ENCODE measurements at regions not wholly inside any gene's neighbourhood (a gene's known extent, or its start where the extent isn't known, plus 50 kb on each side); places are given as distances from the start of the nearest gene placed in this dataset.
"Not testable (repeated sequence)": the region's sequence is repeated elsewhere in the genome, so short reads cannot be mapped to it uniquely, and the experiment has no call there.

GRCh38 chr7:120086468-120086867 is 186.5 kb upstream of the KCND2 start:
- H3K4me1 Mint-ChIP-seq (ENCODE audit: low read depth); CTCF ChIA-PET; H3K36me3 Mint-ChIP-seq (ENCODE audit: low read depth); H3K9me3 Mint-ChIP-seq; intact Hi-C loops (cut with micrococcal nuclease); DNase-seq; H3K4me3 Mint-ChIP-seq; H3K27ac Mint-ChIP-seq; H3K27me3 Mint-ChIP-seq (ENCODE audit: low read depth): not testable (repeated sequence)

DNA sequence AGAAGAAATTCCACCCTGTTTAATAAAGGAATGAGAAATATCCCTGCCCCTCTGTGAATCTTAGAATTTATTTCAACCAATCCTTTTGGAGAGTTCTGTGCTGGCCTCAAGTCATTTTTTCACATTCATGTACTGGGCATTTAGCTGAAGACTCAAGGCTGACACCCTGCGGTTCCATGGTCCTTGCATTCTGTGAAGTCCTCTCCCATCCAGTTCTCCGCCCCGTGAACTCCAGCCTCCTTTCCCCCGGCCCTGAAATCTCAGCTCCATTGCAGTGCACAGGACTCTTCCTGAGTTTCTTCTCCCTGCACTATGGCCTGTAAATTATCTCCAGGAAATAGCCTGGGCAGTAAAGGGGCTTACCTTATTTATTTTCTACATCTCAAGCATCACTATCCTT is 183.0 kb upstream of the KCND2 start:
- Mint-ChIP-seq H3K4me1 (ENCODE audit: low read depth) (no peaks in the 10 kb centered on the region), H3K27ac (no peak overlapping the region), H3K27me3 (ENCODE audit: low read depth) (no peaks in the 10 kb centered on the region), H3K9me3 (peaks cover 5% of the 10 kb centered on the region), H3K36me3 (ENCODE audit: low read depth) (no peaks in the 10 kb centered on the region), H3K4me3 (no peak overlapping the region)
- DNase-seq = no peak
- CTCF ChIA-PET = no interaction called here
- intact Hi-C loops (cut with micrococcal nuclease) = no loop called here

DNA sequence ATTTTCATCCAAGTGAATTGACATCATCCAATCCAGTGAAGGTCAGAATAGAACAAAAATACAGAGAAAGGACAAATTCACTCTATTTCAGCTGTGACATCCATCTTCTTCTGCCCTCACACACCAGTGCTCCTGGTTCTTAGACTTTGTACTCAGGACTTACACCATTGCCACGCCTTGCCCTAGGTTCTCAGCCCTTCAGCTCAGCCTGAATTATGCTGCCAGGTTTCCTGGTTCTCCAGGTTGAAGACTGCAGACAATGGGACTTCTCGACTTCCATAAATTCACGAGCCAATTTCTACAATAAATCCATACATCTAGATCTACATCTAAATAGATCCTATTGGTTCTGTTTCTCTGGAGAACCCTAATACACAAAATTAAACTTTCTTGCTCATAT is 181.2 kb upstream of the KCND2 start:
- Mint-ChIP-seq H3K27me3 (ENCODE audit: low read depth) (no peaks in the 10 kb centered on the region), H3K4me1 (ENCODE audit: low read depth) (no peaks in the 10 kb centered on the region), H3K27ac (no peak overlapping the region), H3K9me3 (peaks cover 5% of the 10 kb centered on the region), H3K4me3 (no peak overlapping the region), H3K36me3 (ENCODE audit: low read depth) (no peaks in the 10 kb centered on the region)
- intact Hi-C loops (cut with micrococcal nuclease) = no loop called here
- no peak for DNase-seq
- CTCF ChIA-PET = no interaction called here

DNA sequence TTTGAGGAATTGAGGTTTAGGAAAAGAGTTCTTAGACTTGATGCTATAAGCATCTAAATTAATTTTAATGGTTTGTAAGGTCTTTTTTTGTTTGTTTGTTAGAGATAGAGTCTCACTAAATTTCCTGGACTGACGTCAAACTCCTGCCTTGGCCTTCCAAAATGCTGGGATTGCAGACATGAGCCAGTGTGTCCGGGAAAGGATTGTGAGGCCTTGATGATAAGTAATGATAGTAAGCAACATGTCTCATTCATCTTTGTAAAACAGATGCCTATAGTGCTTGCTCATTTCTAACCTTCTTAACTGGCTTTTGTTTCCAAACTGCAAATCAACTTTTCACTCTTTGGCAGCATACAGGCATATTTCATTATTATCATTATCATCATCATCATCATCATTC is 176.0 kb upstream of the KCND2 start:
- no peaks in the 10 kb centered on the region for H3K4me1 Mint-ChIP-seq (ENCODE audit: low read depth)
- H3K27ac Mint-ChIP-seq = no peak overlapping the region
- H3K9me3 Mint-ChIP-seq = no peaks in the 10 kb centered on the region
- CTCF ChIA-PET = no interaction called here
- intact Hi-C loops (cut with micrococcal nuclease) = no loop called here
- DNase-seq = no peak
- no peak overlapping the region for H3K4me3 Mint-ChIP-seq
- H3K27me3 Mint-ChIP-seq (ENCODE audit: low read depth) = no peaks in the 10 kb centered on the region
- no peaks in the 10 kb centered on the region for H3K36me3 Mint-ChIP-seq (ENCODE audit: low read depth)

DNA sequence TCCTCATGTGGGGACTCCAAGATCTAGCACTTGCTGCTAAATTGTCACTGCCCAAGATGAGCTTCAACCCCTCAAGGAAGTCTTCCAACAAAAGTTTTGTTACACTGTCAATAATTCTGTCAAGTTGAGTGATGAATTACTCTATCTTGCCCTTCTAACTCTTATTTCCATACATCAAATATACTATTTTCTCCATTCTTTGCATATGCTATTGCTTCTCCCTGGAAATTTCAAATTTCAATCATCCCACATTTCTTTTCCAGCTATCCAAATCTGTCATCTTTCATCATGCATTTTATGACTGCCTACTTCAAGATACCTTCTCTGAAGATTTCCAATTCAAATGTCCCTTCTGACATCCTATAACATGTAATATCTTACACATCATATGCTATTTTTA is 175.2 kb upstream of the KCND2 start:
- Mint-ChIP-seq H3K4me3 (no peak overlapping the region), H3K9me3 (no peaks in the 10 kb centered on the region), H3K27me3 (ENCODE audit: low read depth) (no peaks in the 10 kb centered on the region), H3K4me1 (ENCODE audit: low read depth) (no peaks in the 10 kb centered on the region), H3K36me3 (ENCODE audit: low read depth) (no peaks in the 10 kb centered on the region), H3K27ac (no peak overlapping the region)
- no peak for DNase-seq
- intact Hi-C loops (cut with micrococcal nuclease) = no loop called here
- CTCF ChIA-PET = no interaction called here

- no peak for DNase-seq
- intact Hi-C loops (cut with micrococcal nuclease) = no loop called here
- no peaks in the 10 kb centered on the region for H3K4me1 Mint-ChIP-seq (ENCODE audit: low read depth)
- no peaks in the 10 kb centered on the region for H3K27me3 Mint-ChIP-seq (ENCODE audit: low read depth)
- CTCF ChIA-PET = no interaction called here
- H3K9me3 Mint-ChIP-seq = peaks cover 13% of the 10 kb centered on the region
- H3K4me3 Mint-ChIP-seq = no peak overlapping the region
- H3K27ac Mint-ChIP-seq = no peak overlapping the region
- H3K36me3 Mint-ChIP-seq (ENCODE audit: low read depth) = no peaks in the 10 kb centered on the region
Observed at GRCh38 chr7:120108376-120108775, 164.6 kb upstream of the KCND2 start.

- intact Hi-C loops (cut with micrococcal nuclease) = no loop called here
- peaks cover 13% of the 10 kb centered on the region for H3K9me3 Mint-ChIP-seq
- H3K4me3 Mint-ChIP-seq = no peak overlapping the region
- no peak for DNase-seq
- CTCF ChIA-PET = no interaction called here
- H3K4me1 Mint-ChIP-seq (ENCODE audit: low read depth) = no peaks in the 10 kb centered on the region
- H3K27ac Mint-ChIP-seq = no peak overlapping the region
- no peaks in the 10 kb centered on the region for H3K36me3 Mint-ChIP-seq (ENCODE audit: low read depth)
- no peaks in the 10 kb centered on the region for H3K27me3 Mint-ChIP-seq (ENCODE audit: low read depth)
Observed at GRCh38 chr7:120110169-120110568, 162.8 kb upstream of the KCND2 start.

DNA sequence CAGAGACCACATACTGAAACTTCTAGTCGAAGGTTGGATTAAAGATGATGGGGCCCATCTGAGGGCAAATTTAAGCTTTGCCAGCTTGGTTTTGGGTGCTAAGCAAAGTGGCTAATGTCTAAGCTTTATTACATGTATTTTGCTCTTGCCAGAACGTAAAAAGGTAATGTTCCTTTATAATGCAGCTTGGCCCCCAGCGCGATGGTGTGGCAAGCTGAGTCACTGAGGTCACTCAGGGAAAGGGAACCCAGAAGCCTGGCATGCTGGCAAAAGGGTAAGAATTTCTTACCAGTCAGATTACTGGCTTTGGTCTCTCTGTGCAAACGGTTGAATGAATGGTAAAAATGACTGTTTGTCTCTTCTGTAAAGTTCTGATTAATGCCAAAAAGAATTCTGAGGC is 158.3 kb upstream of the KCND2 start:
- Mint-ChIP-seq H3K27me3 (ENCODE audit: low read depth) (no peaks in the 10 kb centered on the region), H3K9me3 (peaks cover 20% of the 10 kb centered on the region), H3K27ac (no peak overlapping the region), H3K36me3 (ENCODE audit: low read depth) (no peaks in the 10 kb centered on the region), H3K4me3 (no peak overlapping the region), H3K4me1 (ENCODE audit: low read depth) (no peaks in the 10 kb centered on the region)
- intact Hi-C loops (cut with micrococcal nuclease) = no loop called here
- DNase-seq = no peak
- CTCF ChIA-PET = no interaction called here

- no peaks in the 10 kb centered on the region for H3K27me3 Mint-ChIP-seq (ENCODE audit: low read depth)
- CTCF ChIA-PET = no interaction called here
- H3K4me1 Mint-ChIP-seq (ENCODE audit: low read depth) = no peaks in the 10 kb centered on the region
Observed at GRCh38 chr7:120123528-120123927, 149.4 kb upstream of the KCND2 start.

DNA sequence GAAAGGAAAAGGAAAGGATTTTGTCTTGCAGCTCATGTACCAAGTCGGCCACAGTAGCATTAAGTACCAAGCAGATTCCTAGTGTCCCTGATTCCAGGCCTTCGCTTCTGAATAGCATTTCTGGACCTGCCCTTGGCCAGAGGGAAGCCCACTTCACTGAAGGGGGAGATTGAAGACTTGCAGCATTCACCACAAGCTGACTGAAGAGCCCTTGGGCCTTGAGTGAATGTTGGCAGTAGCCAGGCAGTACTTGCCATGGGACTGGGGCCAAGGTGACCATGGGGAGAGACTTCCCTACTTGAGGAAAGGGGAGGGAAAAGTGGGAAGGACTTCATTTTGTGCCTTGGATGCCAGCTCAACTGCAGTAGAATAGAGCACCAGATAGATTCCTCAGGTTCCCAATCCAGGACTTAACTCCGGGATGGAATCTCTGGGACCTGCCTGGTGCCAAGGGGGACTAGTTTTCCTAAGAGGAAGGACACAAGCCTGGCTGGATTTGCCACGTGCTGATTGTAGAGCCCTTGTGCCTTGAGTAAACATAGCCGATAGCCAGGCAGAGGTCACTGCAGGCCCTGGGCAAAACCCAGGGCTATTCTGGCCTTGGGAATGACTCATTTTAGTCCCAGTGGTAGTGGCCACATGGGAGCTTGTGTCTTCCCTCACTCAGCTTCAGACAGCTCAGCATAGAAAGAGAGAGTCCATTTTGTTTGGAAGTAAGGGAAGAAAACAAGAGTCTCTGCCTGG is 141.7 kb upstream of the KCND2 start:
- intact Hi-C loops (cut with micrococcal nuclease) = no loop called here

More at GRCh38 chr7:120123528-120123927, 149.4 kb upstream of the KCND2 start:
- H3K4me3 Mint-ChIP-seq = no peak overlapping the region
- no peaks in the 10 kb centered on the region for H3K36me3 Mint-ChIP-seq (ENCODE audit: low read depth)
- H3K27ac Mint-ChIP-seq = no peak overlapping the region
- intact Hi-C loops (cut with micrococcal nuclease) = no loop called here
- peaks cover 3% of the 10 kb centered on the region for H3K9me3 Mint-ChIP-seq
- no peak for DNase-seq

DNA sequence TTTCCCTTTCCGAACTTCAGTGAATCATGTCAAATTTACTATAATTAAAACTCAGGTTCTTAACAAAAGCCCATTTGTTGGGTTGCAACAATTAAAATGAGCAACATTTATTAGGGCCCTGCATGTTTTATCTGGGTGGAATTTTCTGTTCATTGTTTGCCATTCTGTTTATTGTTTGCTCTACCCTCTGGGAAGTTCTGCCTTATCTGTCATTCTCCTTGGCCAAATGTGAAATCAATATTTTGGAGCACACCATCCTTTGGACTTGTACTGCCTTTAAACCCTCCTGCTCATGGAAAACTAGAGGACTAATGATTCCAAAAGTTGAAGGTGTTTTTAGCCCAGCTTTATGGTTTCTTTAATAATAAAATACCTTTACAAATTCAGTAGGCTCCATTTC is 134.5 kb upstream of the KCND2 start:
- Mint-ChIP-seq H3K36me3 (ENCODE audit: low read depth) (no peaks in the 10 kb centered on the region), H3K9me3 (peaks cover 19% of the 10 kb centered on the region), H3K4me3 (no peak overlapping the region), H3K4me1 (ENCODE audit: low read depth) (no peaks in the 10 kb centered on the region), H3K27ac (no peak overlapping the region), H3K27me3 (ENCODE audit: low read depth) (no peaks in the 10 kb centered on the region)
- intact Hi-C loops (cut with micrococcal nuclease) = no loop called here
- DNase-seq = no peak
- CTCF ChIA-PET = no interaction called here

More for the DNA sequence above, 141.7 kb upstream of the KCND2 start:
- Mint-ChIP-seq H3K4me3 (no peak overlapping the region), H3K27ac (no peak overlapping the region), H3K27me3 (ENCODE audit: low read depth) (no peaks in the 10 kb centered on the region), H3K9me3 (peaks cover 17% of the 10 kb centered on the region), H3K4me1 (ENCODE audit: low read depth) (no peaks in the 10 kb centered on the region), H3K36me3 (ENCODE audit: low read depth) (no peaks in the 10 kb centered on the region)
- no peak for DNase-seq
- CTCF ChIA-PET = no interaction called here

GRCh38 chr7:120156476-120156875 is 116.5 kb upstream of the KCND2 start:
- no peaks in the 10 kb centered on the region for H3K4me1 Mint-ChIP-seq (ENCODE audit: low read depth)
- CTCF ChIA-PET = no interaction called here
- no peak overlapping the region for H3K27ac Mint-ChIP-seq
- intact Hi-C loops (cut with micrococcal nuclease) = no loop called here
- no peak overlapping the region for H3K4me3 Mint-ChIP-seq
- H3K9me3 Mint-ChIP-seq = peaks cover 9% of the 10 kb centered on the region
- no peaks in the 10 kb centered on the region for H3K27me3 Mint-ChIP-seq (ENCODE audit: low read depth)
- no peak for DNase-seq
- no peaks in the 10 kb centered on the region for H3K36me3 Mint-ChIP-seq (ENCODE audit: low read depth)

DNA sequence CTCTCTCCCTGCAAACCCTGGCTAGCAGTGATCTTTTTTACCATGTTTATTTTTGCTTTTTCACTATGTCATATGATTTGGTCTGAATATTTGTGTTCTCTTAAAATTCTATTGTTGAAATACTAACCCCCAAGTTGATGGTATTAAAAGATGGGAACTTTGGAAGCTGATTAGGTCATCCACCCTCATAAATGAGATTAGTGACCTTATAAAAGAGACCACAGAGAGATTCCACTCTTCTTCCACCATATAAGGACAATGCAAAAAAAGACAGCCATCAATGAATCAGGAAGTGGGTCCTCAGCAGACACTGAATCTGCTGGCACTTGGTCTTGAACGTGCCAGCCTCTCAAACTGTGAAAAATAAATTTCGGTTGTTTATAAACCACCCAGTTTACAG is 112.8 kb upstream of the KCND2 start:
- no peak overlapping the region for H3K4me3 Mint-ChIP-seq
- no peak for DNase-seq
- no peak overlapping the region for H3K27ac Mint-ChIP-seq
- intact Hi-C loops (cut with micrococcal nuclease) = no loop called here
- H3K27me3 Mint-ChIP-seq (ENCODE audit: low read depth) = no peaks in the 10 kb centered on the region
- H3K36me3 Mint-ChIP-seq (ENCODE audit: low read depth) = no peaks in the 10 kb centered on the region
- peaks cover 11% of the 10 kb centered on the region for H3K9me3 Mint-ChIP-seq
- CTCF ChIA-PET = no interaction called here
- H3K4me1 Mint-ChIP-seq (ENCODE audit: low read depth) = no peaks in the 10 kb centered on the region

- no peaks in the 10 kb centered on the region for H3K27me3 Mint-ChIP-seq (ENCODE audit: low read depth)
- no peak overlapping the region for H3K27ac Mint-ChIP-seq
- H3K4me1 Mint-ChIP-seq (ENCODE audit: low read depth) = no peaks in the 10 kb centered on the region
- H3K36me3 Mint-ChIP-seq (ENCODE audit: low read depth) = no peaks in the 10 kb centered on the region
- CTCF ChIA-PET = no interaction called here
- H3K9me3 Mint-ChIP-seq = peaks cover 10% of the 10 kb centered on the region
- DNase-seq = no peak
- no peak overlapping the region for H3K4me3 Mint-ChIP-seq
- intact Hi-C loops (cut with micrococcal nuclease) = no loop called here
Observed at GRCh38 chr7:120163449-120163848, 109.5 kb upstream of the KCND2 start.
